ENCODE measurements at regions not wholly inside any gene's neighbourhood (a gene's known extent, or its start where the extent isn't known, plus 50 kb on each side); places are given as distances from the start of the nearest gene placed in this dataset.

DNA sequence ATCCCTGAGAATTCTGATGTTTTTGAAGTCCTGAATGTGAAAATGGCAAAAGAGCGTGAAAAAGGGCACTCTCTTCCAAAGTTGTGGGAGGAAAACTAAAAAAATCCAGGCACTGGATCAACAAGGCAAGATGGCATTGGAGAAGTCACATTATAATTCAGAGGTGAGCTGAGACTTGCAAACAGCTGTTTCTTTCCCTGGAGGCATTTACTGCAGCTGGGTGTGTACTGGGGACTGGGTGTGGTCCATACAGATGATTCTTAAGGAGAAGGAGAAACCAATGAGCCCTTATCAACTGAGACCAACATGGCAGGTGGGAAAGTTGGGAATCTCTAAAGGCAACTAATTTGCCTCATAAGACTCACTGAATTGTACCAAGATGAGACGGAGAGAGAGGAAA is 313.9 kb downstream of the TRIB2 start:
- TF ChIP-seq, protein P1, sequence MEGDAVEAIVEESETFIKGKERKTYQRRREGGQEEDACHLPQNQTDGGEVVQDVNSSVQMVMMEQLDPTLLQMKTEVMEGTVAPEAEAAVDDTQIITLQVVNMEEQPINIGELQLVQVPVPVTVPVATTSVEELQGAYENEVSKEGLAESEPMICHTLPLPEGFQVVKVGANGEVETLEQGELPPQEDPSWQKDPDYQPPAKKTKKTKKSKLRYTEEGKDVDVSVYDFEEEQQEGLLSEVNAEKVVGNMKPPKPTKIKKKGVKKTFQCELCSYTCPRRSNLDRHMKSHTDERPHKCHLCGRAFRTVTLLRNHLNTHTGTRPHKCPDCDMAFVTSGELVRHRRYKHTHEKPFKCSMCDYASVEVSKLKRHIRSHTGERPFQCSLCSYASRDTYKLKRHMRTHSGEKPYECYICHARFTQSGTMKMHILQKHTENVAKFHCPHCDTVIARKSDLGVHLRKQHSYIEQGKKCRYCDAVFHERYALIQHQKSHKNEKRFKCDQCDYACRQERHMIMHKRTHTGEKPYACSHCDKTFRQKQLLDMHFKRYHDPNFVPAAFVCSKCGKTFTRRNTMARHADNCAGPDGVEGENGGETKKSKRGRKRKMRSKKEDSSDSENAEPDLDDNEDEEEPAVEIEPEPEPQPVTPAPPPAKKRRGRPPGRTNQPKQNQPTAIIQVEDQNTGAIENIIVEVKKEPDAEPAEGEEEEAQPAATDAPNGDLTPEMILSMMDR (IDR thresholded peaks at IDR 0.05) = no peak
- no peak for TF ChIP-seq POLR2A (IDR thresholded peaks at IDR 0.05)

Data from Peyer's patch (tissue), 4 donors.